ENCODE measurements at regions not wholly inside any gene's neighbourhood (a gene's known extent, or its start where the extent isn't known, plus 50 kb on each side); places are given as distances from the start of the nearest gene placed in this dataset.

DNA sequence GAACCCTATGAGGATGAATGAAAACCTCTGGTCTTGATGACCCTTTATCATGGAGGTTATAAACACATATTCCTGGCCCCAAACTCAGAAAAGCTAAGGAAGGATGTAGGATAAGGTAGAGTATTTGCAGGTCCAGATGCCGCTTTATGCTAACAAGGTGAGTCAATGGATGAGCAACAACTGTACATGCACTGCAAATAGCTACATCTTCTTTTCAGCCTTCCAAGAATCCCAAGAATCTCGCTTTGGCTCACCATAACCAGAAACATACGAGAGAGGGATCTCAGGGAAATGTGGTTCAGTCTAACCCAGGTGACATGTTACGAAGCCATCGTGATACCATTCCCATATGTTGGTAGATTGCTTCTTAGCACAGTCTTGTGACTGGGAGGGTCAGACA lies 152.3 kb upstream of the ANKH start:
- TF ChIP-seq, protein P1, sequence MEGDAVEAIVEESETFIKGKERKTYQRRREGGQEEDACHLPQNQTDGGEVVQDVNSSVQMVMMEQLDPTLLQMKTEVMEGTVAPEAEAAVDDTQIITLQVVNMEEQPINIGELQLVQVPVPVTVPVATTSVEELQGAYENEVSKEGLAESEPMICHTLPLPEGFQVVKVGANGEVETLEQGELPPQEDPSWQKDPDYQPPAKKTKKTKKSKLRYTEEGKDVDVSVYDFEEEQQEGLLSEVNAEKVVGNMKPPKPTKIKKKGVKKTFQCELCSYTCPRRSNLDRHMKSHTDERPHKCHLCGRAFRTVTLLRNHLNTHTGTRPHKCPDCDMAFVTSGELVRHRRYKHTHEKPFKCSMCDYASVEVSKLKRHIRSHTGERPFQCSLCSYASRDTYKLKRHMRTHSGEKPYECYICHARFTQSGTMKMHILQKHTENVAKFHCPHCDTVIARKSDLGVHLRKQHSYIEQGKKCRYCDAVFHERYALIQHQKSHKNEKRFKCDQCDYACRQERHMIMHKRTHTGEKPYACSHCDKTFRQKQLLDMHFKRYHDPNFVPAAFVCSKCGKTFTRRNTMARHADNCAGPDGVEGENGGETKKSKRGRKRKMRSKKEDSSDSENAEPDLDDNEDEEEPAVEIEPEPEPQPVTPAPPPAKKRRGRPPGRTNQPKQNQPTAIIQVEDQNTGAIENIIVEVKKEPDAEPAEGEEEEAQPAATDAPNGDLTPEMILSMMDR (conservative IDR thresholded peaks at IDR 0.05; ENCODE audit: low read depth, low read length): no peak
- no peak for TF ChIP-seq EZH2 (IDR thresholded peaks at IDR 0.05; ENCODE audit: borderline replicate concordance, low read depth, low read length, poor library complexity, severe bottlenecking)
